ENCODE measurements at regions not wholly inside any gene's neighbourhood (a gene's known extent, or its start where the extent isn't known, plus 50 kb on each side); places are given as distances from the start of the nearest gene placed in this dataset.

DNA sequence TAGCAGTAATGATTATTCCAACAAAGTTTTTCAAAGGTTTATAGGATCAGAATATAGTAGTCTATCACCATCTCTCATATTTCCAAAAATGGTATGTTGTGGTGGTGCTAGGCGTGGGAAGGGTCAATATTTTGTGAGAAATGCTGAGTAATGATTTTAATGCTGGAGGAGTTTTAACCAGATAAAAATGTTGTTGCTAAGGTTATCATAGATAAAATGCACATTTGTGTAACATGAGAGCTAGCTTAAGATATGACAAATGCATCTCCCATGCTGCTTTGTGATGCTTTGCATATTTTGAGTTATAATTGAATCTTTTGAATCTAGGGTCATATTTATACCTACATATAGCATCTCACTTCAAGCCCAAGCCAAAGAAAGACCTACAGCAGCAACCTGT is 103.9 kb upstream of the ROBO1 start:
- intact Hi-C loops (cut with DNase I), result no loop called here
- DNase-seq (ENCODE audit: missing footprints) (no peak), ATAC-seq (no peak)

DNA sequence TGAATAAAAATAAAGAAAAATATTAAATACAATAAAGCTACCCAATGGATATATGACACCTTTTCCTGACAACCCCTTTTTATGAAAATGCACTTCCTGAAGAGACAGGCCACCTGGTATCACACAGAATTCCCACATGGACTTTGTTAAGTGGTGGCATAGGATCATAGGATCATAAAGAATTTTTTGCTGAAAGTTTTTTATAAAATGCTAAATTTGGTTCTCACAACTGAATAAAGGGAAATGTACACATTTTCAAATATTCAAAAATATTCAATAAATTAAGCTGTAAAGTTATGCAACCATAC is 102.5 kb upstream of the ROBO1 start:
- no peak for DNase-seq (ENCODE audit: missing footprints)
- intact Hi-C loops (cut with DNase I), result no loop called here
- no peak for ATAC-seq

DNA sequence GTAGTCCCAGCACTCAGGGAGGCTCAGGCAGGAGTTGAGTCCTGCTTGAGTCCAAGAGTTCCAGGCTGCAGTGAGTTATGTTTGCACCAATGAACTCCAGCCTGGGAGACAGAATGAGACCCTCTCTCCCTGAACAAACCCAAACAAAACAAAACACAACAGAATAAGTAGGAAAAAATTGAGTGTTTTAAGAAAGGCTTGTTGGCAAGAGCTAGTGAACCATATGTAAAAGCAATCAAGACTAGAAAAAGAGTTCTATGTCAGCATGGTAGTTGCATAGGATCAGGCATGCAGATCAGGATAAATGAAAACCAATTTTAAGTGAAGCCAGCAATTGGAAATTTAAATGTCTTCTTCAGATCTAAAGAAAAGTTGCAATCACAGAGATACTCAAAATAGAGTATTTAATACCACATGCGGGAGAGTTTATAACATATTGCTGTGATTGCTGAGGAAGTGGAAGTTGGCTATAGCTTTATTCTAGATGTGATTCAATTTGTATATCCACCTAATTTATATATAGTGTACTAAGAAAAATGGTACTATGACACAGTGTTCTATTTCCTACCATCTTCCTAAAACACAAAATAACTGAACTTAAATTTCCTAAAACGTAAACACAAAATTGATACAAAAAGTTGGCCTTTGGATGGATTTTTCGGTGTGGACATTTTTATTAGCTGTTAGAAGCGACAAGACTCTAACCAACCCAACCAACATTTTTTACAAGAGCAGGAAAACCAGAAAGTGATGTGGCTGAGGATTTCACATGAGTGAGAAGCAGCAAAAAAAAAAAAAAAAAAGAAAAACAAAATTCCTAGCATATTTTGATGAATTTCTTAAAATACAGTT is 101.9 kb upstream of the ROBO1 start:
- no peak for DNase-seq (ENCODE audit: missing footprints)
- intact Hi-C loops (cut with DNase I), result no loop called here
- ATAC-seq, result no peak

DNA sequence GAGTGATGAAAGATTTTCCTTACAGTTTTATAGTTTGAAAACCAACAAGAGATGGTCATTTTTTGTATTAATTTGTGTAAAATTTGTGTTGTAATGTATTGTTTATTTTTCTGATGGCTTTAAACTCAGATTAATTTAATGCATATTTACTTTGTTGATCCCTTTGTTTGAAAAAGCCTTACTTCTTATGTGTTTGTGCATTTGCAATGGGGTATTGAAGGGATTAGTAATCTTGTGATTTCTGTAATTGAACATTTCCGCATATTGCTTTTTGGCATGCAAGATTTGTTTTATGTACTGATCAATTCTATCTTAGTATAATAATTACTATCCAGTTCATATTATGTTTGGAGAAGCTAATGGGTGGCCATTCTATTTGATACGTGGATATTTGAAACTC is 98.4 kb upstream of the ROBO1 start:
- intact Hi-C loops (cut with DNase I), result no loop called here
- no peak for ATAC-seq
- DNase-seq (ENCODE audit: missing footprints), result no peak

DNA sequence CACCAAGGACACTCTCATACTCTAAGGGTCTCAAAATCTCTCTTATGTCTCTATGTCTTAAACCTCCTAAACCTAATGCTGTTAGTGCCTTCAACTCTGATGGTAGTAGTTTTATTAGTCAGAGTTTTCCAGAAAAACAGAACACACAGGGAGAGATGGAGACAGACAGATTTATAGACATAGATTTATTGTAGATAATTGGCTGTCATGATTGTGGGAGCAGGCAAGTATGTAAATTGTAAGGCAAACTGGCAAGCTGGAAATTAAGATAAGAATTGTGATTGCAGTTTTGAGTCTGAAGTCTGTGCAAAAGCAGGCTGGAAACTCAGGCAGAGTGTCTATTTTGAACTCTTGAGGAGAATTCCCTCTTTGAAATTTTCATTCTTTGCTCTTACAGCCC is 96.3 kb upstream of the ROBO1 start:
- no peak for ATAC-seq
- intact Hi-C loops (cut with DNase I), result no loop called here

DNA sequence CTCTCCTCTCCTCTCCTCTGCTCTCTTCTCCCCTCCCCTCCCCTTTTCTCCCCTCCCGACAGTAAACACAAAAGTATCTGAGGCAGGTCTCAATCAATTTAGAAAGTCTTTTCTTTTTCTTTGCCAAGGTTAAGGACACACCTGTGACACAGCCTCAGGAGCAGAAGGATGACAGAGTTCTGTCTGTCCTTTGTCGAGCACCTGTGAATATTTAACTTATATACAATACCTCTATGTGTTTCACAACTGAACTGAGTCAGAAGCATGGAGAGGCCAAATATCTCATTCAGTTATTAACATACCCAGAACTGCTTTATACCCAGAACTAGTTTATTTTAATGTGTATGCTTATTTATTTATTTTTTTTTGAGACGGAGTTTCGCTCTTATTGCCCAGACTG is 81.1 kb upstream of the ROBO1 start:
- ATAC-seq (no peak), DNase-seq (ENCODE audit: missing footprints) (no peak)
- intact Hi-C loops (cut with DNase I), result no loop called here

More for the DNA sequence above, 96.3 kb upstream of the ROBO1 start:
- no peak for DNase-seq (ENCODE audit: missing footprints)

GRCh38 chr3:79847928-79848327 is 80.1 kb upstream of the ROBO1 start:
- intact Hi-C loops (cut with DNase I), result no loop called here
- ATAC-seq, result no peak
- DNase-seq (ENCODE audit: missing footprints), result no peak

GRCh38 chr3:79846148-79846933 is 78.5 kb upstream of the ROBO1 start:
- intact Hi-C loops (cut with DNase I), result no loop called here
- no peak for ATAC-seq
- DNase-seq (ENCODE audit: missing footprints), result no peak

DNA sequence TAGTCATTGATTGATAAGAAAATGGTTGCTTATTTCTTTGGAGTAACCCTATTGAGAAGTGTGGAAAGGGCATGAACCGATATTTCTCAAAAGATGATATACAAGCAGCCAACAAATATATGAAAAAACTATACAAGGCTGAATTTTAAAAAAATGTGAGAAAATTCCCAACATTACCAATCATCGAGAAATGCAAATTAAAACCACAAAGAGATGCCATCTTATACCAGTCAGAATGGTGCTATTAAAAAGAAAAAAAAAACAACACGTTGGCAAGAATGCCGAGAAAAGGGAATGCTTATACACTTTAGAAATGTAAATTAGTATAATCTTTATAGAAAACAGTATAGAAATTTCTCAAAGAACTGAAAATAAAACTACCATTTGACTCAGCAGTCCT is 77.7 kb upstream of the ROBO1 start:
- no peak for DNase-seq (ENCODE audit: missing footprints)
- intact Hi-C loops (cut with DNase I), result no loop called here
- ATAC-seq, result no peak

- ATAC-seq (no peak), DNase-seq (ENCODE audit: missing footprints) (no peak)
- intact Hi-C loops (cut with DNase I), result no loop called here
These were observed 76.4 kb upstream of the ROBO1 start for GRCh38 chr3:79844176-79844575.

DNA sequence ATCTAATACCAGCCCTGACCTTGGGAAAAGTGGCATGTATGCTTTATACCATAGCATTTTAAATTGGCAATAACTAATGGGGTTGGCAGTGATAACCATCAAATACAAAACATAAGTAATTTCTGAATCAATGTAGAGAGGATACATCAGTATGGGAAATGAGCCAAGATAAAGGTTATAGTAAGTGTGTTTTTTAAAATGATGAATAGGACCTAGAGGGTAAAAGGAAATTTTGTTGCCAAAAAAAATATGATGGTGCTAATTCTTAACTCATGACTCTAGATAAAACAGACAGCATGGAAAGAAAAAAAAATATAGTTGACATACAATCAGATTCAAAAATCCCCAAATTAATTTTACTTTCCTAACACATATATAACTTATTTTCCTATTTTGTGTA is 75.4 kb upstream of the ROBO1 start:
- intact Hi-C loops (cut with DNase I), result no loop called here
- ATAC-seq (no peak), DNase-seq (ENCODE audit: missing footprints) (no peak)

- ATAC-seq (no peak), DNase-seq (ENCODE audit: missing footprints) (no peak)
- intact Hi-C loops (cut with DNase I), result no loop called here
These were observed 67.9 kb upstream of the ROBO1 start for GRCh38 chr3:79835701-79836100.

GRCh38 chr3:79824166-79824565 is 56.4 kb upstream of the ROBO1 start:
- DNase-seq (ENCODE audit: missing footprints) (no peak), ATAC-seq (no peak)
- intact Hi-C loops (cut with DNase I), result no loop called here

GRCh38 chr3:79822076-79822475 is 54.3 kb upstream of the ROBO1 start:
- intact Hi-C loops (cut with DNase I), result no loop called here

GRCh38 chr3:79820089-79820488 is 52.3 kb upstream of the ROBO1 start:
- intact Hi-C loops (cut with DNase I), result no loop called here
- ATAC-seq, result no peak
- no peak for DNase-seq (ENCODE audit: missing footprints)

More at GRCh38 chr3:79822076-79822475, 54.3 kb upstream of the ROBO1 start:
- ATAC-seq (no peak), DNase-seq (ENCODE audit: missing footprints) (no peak)

DNA sequence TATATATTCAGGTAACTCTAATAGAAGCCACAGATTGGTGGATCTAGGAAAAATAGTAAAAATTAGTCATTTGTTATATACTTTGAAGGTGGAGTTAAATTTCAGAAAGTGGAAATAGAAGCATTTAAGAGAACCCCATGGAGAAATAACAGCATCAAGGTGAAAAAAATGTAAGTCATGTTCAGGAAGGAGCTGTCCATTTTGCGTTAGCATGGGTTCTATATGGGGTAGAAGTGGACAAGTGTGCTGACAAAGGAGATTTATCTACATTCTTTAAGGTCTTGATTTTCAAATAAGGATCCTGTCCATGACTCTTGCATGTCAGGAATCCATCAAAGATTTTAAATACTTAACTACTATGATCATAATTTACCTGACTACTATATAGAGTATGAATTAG is 50.2 kb upstream of the ROBO1 start:
- intact Hi-C loops (cut with DNase I), result no loop called here
- ATAC-seq (no peak), DNase-seq (ENCODE audit: missing footprints) (no peak)
